SK-N-SH (cell line): ENCODE measurements at regions not wholly inside any gene's neighbourhood (a gene's known extent, or its start where the extent isn't known, plus 50 kb on each side); places are given as distances from the start of the nearest gene placed in this dataset.

ENCODE experiments used
- ELF1 ChIP-seq: IDR thresholded peaks from 2 replicates; pipeline ENCODE4 v1.4.0; 2012
- EP300 ChIP-seq, 2 experiments: IDR thresholded peaks; 2 replicates each; pipeline versions ENCODE4 v1.4.0 to v1.6.1; 2012; ENCODE audit warnings: borderline replicate concordance in 1 of 2, low read depth in 1 of 2, low read length in 1 of 2
- FOXM1 ChIP-seq: IDR thresholded peaks from 2 replicates; pipeline ENCODE4 v1.4.0; 2012; ENCODE audit warnings: low read depth, mild to moderate bottlenecking
- GABPA ChIP-seq: IDR thresholded peaks from 2 replicates; pipeline ENCODE4 v1.4.0; 2012; ENCODE audit warnings: low read depth, mild to moderate bottlenecking
- JUND ChIP-seq: IDR thresholded peaks from 2 replicates; pipeline ENCODE4 v1.4.0; 2012
- MXI1 ChIP-seq: IDR thresholded peaks from 2 replicates; pipeline ENCODE4 v1.6.1; 2012; ENCODE audit warnings: mild to moderate bottlenecking, low read depth, low read length, improper control_type of control experiment
- NFIC ChIP-seq: IDR thresholded peaks from 2 replicates; pipeline ENCODE4 v1.4.0; 2012; ENCODE audit warnings: borderline replicate concordance
- RAD21 ChIP-seq: IDR thresholded peaks from 2 replicates; pipeline ENCODE4 v1.6.1; 2012; ENCODE audit warnings: mild to moderate bottlenecking, low read length
- RFX5 ChIP-seq: IDR thresholded peaks from 2 replicates; pipeline ENCODE4 v1.6.1; 2012; ENCODE audit warnings: mild to moderate bottlenecking, improper control_type of control experiment, low read length
- TCF12 ChIP-seq: IDR thresholded peaks from 2 replicates; pipeline ENCODE4 v1.4.0; 2012
- TEAD4 ChIP-seq: IDR thresholded peaks from 2 replicates; pipeline ENCODE4 v1.4.0; 2012; ENCODE audit warnings: mild to moderate bottlenecking, borderline replicate concordance; ENCODE audit not compliant: insufficient read depth
- YY1 ChIP-seq: IDR thresholded peaks from 2 replicates; pipeline ENCODE4 v1.4.0; 2012; ENCODE audit warnings: low read depth, mild to moderate bottlenecking
- TF ChIP-seq, protein P1 (sequence below): fragments of 200-600 bp; sonication (generic); IDR thresholded peaks from 2 replicates; pipeline ENCODE4 v1.6.1; 2017; ENCODE audit warnings: antibody characterized with exemption, mild to moderate bottlenecking, moderate library complexity

- TF ChIP-seq, protein P1, sequence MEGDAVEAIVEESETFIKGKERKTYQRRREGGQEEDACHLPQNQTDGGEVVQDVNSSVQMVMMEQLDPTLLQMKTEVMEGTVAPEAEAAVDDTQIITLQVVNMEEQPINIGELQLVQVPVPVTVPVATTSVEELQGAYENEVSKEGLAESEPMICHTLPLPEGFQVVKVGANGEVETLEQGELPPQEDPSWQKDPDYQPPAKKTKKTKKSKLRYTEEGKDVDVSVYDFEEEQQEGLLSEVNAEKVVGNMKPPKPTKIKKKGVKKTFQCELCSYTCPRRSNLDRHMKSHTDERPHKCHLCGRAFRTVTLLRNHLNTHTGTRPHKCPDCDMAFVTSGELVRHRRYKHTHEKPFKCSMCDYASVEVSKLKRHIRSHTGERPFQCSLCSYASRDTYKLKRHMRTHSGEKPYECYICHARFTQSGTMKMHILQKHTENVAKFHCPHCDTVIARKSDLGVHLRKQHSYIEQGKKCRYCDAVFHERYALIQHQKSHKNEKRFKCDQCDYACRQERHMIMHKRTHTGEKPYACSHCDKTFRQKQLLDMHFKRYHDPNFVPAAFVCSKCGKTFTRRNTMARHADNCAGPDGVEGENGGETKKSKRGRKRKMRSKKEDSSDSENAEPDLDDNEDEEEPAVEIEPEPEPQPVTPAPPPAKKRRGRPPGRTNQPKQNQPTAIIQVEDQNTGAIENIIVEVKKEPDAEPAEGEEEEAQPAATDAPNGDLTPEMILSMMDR = no peak
- TF ChIP-seq EP300 (IDR thresholded peaks at IDR 0.05; ENCODE audit: borderline replicate concordance in 1 of 2, low read depth in 1 of 2, low read length in 1 of 2) (no peak), MXI1 (no peak), RAD21 (no peak), JUND (no peak), RFX5 (no peak), GABPA (no peak), YY1 (no peak), ELF1 (no peak), TEAD4 (no peak), NFIC (no peak), FOXM1 (no peak), TCF12 (no peak)
Observed at GRCh38 chr6:88532241-88532860, 366.2 kb upstream of the CNR1 start.
